ENCODE measurements at regions not wholly inside any gene's neighbourhood (a gene's known extent, or its start where the extent isn't known, plus 50 kb on each side); places are given as distances from the start of the nearest gene placed in this dataset.

DNA sequence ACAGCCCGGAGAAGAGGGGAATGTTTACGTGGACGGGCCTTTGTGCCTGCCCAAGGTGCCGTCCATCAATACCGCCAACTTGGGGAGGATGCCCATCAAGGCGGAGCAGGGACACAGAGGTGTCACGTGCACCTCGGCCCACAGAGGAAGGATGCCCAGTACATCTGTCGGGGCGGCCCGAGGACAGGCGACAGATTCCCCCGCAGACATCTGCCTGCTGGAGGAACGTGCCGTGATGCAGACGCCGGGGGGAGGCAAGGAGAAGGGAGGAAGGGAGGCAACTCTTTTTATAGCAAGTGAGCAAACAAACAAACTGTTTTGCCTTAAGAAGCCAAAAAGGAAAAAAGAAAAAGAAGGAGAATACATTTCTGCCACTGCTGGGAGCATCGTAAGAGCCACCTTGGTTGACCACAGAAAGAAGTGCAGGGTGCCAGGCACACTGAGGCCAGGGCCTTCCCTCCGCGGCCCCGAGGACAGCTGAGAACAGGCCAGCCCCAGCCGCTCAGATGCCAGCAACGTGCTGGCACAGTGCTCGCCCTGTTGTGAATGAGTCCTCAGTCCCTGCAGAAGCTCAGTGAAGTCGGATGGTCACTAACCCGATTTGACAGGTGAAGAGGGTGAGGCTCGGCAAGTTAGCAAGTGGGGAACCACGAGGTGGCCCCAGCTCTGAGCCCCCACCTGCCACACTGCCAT, 146.4 kb downstream of the RBFOX3 start:
- no peak overlapping the region for H3K27ac Mint-ChIP-seq
- H3K27me3 Mint-ChIP-seq (ENCODE audit: low read depth): peaks cover 54% of the 10 kb centered on the region
- no peaks in the 10 kb centered on the region for H3K36me3 Mint-ChIP-seq
- no peak for DNase-seq (ENCODE audit: low spot score in 2 of 2, unreplicated experiment in 2 of 2)
- TF ChIP-seq, protein P1, sequence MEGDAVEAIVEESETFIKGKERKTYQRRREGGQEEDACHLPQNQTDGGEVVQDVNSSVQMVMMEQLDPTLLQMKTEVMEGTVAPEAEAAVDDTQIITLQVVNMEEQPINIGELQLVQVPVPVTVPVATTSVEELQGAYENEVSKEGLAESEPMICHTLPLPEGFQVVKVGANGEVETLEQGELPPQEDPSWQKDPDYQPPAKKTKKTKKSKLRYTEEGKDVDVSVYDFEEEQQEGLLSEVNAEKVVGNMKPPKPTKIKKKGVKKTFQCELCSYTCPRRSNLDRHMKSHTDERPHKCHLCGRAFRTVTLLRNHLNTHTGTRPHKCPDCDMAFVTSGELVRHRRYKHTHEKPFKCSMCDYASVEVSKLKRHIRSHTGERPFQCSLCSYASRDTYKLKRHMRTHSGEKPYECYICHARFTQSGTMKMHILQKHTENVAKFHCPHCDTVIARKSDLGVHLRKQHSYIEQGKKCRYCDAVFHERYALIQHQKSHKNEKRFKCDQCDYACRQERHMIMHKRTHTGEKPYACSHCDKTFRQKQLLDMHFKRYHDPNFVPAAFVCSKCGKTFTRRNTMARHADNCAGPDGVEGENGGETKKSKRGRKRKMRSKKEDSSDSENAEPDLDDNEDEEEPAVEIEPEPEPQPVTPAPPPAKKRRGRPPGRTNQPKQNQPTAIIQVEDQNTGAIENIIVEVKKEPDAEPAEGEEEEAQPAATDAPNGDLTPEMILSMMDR (IDR thresholded peaks at IDR 0.05; ENCODE audit: unreplicated experiment): no peak
- no peaks in the 10 kb centered on the region for H3K4me1 Mint-ChIP-seq
- no peak overlapping the region for H3K4me3 Mint-ChIP-seq
- H3K9me3 Mint-ChIP-seq: no peaks in the 10 kb centered on the region

DNA sequence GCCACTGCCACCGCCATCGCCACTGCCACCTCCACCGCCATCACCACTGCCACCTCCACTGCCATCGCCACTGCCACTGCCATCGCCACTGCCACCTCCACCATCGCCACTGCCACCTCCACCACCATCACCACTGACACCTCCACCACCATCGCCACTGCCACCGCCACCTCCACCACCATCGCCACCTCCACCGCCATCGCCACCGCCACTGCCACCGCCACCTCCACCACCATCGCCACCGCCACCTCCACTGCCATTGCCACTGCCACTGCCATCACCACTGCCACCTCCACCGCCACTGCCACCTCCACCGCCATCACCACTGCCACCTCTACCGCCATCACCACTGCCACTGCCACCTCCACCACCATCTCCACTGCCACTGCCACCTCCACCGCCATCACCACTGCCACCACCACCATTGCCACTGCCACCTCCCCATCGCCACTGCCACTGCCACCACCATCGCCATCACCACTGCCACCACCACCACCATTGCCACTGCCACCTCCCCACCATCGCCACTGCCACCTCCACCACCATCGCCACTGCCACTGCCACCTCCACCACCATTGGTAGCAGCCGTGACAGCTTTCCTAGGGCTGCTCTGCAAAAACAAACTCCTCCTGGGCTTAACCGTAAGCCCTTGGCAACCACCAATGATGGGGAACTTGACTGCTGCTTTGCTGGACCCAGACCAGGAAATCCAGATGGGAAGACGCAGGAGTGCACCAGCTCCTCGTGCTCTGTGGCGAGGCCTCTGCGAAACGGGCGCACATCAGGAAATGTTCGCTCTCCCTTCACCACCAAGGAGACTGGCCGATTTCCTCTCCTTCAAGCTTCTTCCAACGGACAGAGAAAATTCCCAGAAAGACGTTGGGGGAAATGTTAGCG, 147.2 kb downstream of the RBFOX3 start:
- Mint-ChIP-seq H3K27ac (no peak overlapping the region), H3K9me3 (no peaks in the 10 kb centered on the region), H3K27me3 (ENCODE audit: low read depth) (peaks cover 58% of the 10 kb centered on the region), H3K4me3 (no peak overlapping the region), H3K36me3 (no peaks in the 10 kb centered on the region), H3K4me1 (no peaks in the 10 kb centered on the region)
- no peak for DNase-seq (ENCODE audit: low spot score in 2 of 2, unreplicated experiment in 2 of 2)
- TF ChIP-seq, protein P1 (IDR thresholded peaks at IDR 0.05; ENCODE audit: unreplicated experiment): no peak

GRCh38 chr17:79461041-79461440, 149.8 kb downstream of the RBFOX3 start:
- H3K4me1 Mint-ChIP-seq: no peaks in the 10 kb centered on the region
- no peak overlapping the region for H3K27ac Mint-ChIP-seq
- no peaks in the 10 kb centered on the region for H3K9me3 Mint-ChIP-seq
- DNase-seq (ENCODE audit: low spot score in 2 of 2, unreplicated experiment in 2 of 2): no peak
- no peaks in the 10 kb centered on the region for H3K36me3 Mint-ChIP-seq
- H3K4me3 Mint-ChIP-seq: no peak overlapping the region
- TF ChIP-seq, protein P1 (IDR thresholded peaks at IDR 0.05; ENCODE audit: unreplicated experiment): no peak
- H3K27me3 Mint-ChIP-seq (ENCODE audit: low read depth): peaks cover 67% of the 10 kb centered on the region

DNA sequence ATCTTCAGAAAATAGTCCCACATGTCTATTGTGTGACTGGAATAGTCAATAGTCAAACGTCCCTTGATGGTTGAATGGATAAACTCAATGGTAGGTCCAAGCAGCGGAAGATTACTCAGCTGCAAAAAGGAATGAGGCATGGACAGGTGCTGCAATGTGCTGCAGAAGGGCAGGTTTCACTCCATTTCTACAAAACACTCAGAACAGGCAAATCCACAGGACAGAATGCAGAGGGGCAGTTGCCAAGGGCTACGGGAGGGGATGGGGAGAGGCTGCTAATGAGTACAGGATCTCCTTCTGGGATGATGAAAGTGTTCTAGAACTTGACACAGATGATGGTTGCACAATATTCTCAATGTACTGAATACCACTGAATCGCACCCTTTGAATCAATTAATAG, 151.0 kb downstream of the RBFOX3 start:
- no peaks in the 10 kb centered on the region for H3K9me3 Mint-ChIP-seq
- H3K36me3 Mint-ChIP-seq: no peaks in the 10 kb centered on the region
- no peak for DNase-seq (ENCODE audit: low spot score in 2 of 2, unreplicated experiment in 2 of 2)
- no peak overlapping the region for H3K4me3 Mint-ChIP-seq
- peaks cover 72% of the 10 kb centered on the region for H3K27me3 Mint-ChIP-seq (ENCODE audit: low read depth)
- no peak overlapping the region for H3K27ac Mint-ChIP-seq
- H3K4me1 Mint-ChIP-seq: no peaks in the 10 kb centered on the region
- TF ChIP-seq, protein P1 (IDR thresholded peaks at IDR 0.05; ENCODE audit: unreplicated experiment): no peak

DNA sequence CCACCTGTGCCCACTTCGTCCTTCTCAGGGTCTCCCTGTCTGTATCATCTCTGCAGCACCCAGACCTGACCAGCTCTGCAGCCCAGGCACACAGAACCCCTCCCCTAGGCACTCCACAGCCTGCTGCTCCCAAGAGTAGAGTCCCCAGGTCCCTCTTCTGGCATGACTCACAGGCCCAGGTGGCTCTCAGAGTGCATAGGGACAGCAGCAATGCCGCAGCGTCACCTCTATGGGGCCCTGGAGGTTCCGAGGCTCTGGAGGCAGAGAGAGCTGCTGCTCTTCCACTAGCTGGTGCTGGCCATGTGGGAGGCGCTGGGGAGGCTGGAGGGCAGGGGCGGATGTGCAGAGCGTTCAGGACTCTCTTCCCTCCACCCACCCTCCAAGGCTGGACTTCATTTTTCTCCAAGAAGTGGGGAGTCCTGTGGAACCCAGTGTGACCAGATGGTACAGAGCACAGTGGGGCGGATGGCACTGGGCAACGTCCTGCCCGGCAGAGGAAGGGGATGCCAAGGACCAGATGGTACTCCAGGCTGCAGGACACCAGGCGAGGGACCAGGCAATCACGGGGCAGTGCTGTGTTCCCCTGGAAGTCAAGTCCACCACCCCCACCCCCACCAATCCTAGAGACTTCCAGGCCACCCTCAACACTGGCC, 151.7 kb downstream of the RBFOX3 start:
- no peak for DNase-seq (ENCODE audit: low spot score in 2 of 2, unreplicated experiment in 2 of 2)
- no peak overlapping the region for H3K4me3 Mint-ChIP-seq
- H3K9me3 Mint-ChIP-seq: no peaks in the 10 kb centered on the region
- H3K27me3 Mint-ChIP-seq (ENCODE audit: low read depth): peaks cover 66% of the 10 kb centered on the region
- no peak overlapping the region for H3K27ac Mint-ChIP-seq
- H3K36me3 Mint-ChIP-seq: no peaks in the 10 kb centered on the region
- no peaks in the 10 kb centered on the region for H3K4me1 Mint-ChIP-seq
- TF ChIP-seq, protein P1 (IDR thresholded peaks at IDR 0.05; ENCODE audit: unreplicated experiment): no peak
